Mesodermal cell (in vitro differentiated cells): ENCODE measurements at regions not wholly inside any gene's neighbourhood (a gene's known extent, or its start where the extent isn't known, plus 50 kb on each side); places are given as distances from the start of the nearest gene placed in this dataset.

Source experiments
- H3K27ac ChIP-seq: 2 replicates; pipeline ENCODE4 v1.7.0; 2013; ENCODE audit warnings: mild to moderate bottlenecking, low read depth, low read length, moderate library complexity; ENCODE audit not compliant: severe bottlenecking
- H3K36me3 ChIP-seq: 2 replicates; pipeline ENCODE4 v1.7.1; 2013; ENCODE audit warnings: mild to moderate bottlenecking, low read length, moderate library complexity; ENCODE audit not compliant: control insufficient read depth, insufficient read depth
- H3K4me1 ChIP-seq: one replicate; pipeline ENCODE4 v1.7.1; 2013; ENCODE audit warnings: mild to moderate bottlenecking, low read length; ENCODE audit not compliant: insufficient read depth, control insufficient read depth, poor library complexity, severe bottlenecking
- H3K4me3 ChIP-seq: 2 replicates; pipeline ENCODE4 v1.7.0; 2013; ENCODE audit warnings: low read length, control low read depth, mild to moderate bottlenecking; ENCODE audit not compliant: insufficient read depth, poor library complexity, severe bottlenecking; ENCODE audit errors: extremely low read depth
- H3K9me3 ChIP-seq: 2 replicates; pipeline ENCODE4 v1.7.1; 2013; ENCODE audit warnings: mild to moderate bottlenecking, low read length, moderate library complexity; ENCODE audit not compliant: control insufficient read depth
- WGBS, 2 experiments: methylation state at CpG; one replicate each; pipeline ENCODE4 v1.1.5; 2013; ENCODE audit warnings: missing lambda C conversion rate in 2 of 2; ENCODE audit not compliant: insufficient coverage in 2 of 2; 5-methylcytosine and 5-hydroxymethylcytosine counted together

DNA sequence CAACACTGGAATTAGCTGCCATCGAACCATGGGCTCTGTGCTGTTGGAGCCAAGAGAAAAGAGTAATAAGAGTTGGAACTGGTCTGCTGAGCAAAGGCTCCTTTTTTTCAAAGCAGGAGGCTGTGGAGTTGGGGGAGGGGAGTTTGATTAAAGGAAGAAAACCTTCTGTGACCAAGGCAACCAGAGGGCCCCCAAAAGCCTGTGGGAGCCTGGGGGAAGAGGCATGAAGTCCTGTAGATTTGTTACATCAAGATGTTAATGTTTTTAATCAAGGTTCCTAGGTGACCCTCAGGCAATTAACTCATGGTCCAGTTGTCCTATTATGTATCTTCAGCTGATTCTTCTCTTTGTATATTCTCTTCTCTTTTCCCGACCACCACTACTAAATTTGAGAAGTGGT is 403.9 kb downstream of the NDFIP2 start:
- Histone ChIP-seq H3K4me1 (no peaks in the 10 kb centered on the region), H3K27ac (no peak overlapping the region), H3K9me3 (no peaks in the 10 kb centered on the region), H3K36me3 (no peaks in the 10 kb centered on the region), H3K4me3 (no peak overlapping the region)
- WGBS, 2 experiments = 83 to 90% methylated on average over 1 of the region's 2 CpGs

DNA sequence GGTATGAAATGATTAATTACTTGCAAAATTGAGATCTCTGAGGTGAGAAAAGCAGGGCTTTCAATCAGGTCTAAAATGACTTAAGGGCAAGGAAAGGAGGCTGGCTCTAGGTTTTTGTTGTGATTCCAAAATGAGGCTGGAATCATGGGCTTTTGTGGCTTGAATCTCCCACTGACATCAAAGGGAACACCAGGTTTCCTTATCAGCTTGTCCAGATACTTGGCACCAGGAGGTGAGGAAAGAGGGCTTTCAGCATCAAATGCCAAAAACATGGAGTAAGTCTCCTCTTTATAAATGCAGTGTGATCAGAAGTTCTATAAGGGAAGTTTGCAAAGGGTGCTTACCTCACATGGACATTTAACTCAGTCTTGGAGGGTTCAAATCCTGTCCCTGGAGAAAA is 402.3 kb downstream of the NDFIP2 start:
- no peaks in the 10 kb centered on the region for H3K9me3 ChIP-seq
- no peaks in the 10 kb centered on the region for H3K4me1 ChIP-seq
- no peak overlapping the region for H3K27ac ChIP-seq
- no peaks in the 10 kb centered on the region for H3K36me3 ChIP-seq
- H3K4me3 ChIP-seq = no peak overlapping the region

DNA sequence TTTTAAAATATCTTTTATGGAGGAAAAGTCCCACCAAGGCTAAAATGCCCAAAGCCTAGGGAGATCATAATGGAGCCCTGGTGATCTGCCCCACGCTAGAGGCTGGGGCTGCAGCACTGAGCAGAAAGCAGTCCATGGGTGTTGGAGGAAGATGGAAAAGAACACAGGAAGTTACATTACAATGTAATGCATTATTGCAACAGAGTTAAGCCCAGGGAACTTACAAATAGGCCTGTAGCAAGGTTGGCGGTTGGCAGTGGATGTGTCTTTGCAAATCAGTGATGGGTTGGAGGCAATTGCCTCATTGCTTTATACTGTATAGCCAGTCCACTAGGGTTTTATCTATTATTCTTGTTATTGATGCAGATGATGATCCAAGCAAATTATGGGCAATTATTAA is 399.9 kb downstream of the NDFIP2 start:
- no peaks in the 10 kb centered on the region for H3K36me3 ChIP-seq
- no peak overlapping the region for H3K4me3 ChIP-seq
- WGBS, 2 experiments = 100% methylated on average over 1 of the region's 2 CpGs
- peaks cover 13% of the 10 kb centered on the region for H3K9me3 ChIP-seq
- H3K4me1 ChIP-seq = no peaks in the 10 kb centered on the region
- no peak overlapping the region for H3K27ac ChIP-seq

DNA sequence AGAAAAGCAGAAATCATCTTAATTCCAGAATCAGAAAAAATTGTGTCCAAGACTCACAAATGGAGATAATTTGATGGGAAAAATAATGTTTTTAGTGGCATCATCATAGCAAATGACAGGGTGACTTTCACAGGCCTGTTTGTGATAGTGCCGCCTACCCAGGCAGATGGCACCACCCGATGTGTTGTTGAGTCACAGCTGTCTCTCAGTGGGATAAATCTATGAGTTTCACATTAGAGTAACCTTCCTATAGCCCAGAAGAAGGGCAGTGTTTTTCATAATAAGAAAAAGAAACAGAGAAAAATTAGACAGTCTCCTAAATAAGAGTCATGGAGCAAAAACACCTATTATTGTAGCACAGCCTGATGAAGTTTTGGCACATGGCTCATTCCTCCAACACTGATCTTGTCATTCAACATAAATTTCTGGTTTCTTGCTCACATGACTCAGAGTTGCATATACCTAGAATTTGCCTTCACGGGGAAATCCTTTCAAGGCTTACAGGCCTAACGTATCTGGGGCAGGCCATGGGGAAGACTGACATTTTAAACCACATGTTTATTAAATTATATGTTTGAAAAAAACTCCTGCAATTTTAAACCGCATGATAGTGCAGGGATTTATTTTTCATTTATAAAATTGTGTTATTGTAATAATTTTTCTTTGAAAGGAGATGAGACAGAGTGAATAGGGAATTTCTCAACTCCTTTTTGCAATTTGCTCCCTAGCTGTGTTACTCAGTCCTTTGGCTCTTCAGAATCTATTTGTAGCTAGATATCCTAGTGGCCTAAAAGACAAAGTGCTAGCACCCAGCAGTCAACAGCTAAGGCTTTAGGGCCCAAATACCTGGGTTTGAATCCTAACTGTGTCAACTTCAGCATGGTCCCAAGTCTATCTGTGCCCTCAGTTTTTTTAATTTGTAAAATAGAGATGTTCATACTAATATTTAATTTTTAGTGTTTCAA is 393.7 kb downstream of the NDFIP2 start:
- 87 to 90% methylated on average over 2 of the region's 5 CpGs for WGBS, 2 experiments

DNA sequence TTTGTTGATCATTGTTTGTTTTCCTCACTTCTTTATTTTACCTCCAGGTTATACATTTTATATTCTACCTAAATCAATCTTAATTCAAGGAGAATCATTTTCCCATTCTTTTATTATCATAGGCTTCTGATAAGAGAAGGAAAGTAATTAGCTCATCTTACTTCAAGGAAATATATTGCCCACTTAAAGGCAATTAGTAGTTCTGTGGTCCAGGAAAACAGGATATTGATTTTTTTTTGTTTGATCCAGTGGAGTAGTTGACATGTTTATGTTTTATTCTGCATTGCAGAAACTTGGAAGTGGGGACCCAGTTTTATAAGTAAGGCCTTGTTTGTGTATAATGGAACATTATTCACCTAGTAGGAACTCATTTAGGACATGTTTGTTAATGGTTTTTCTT is 390.6 kb downstream of the NDFIP2 start:
- H3K4me1 ChIP-seq = peaks cover 26% of the 10 kb centered on the region
- no peak overlapping the region for H3K27ac ChIP-seq
- no peaks in the 10 kb centered on the region for H3K36me3 ChIP-seq
- no peak overlapping the region for H3K4me3 ChIP-seq
- H3K9me3 ChIP-seq = peaks cover 7% of the 10 kb centered on the region

More for the DNA sequence above, 393.7 kb downstream of the NDFIP2 start:
- no peak overlapping the region for H3K4me3 ChIP-seq
- no peaks in the 10 kb centered on the region for H3K36me3 ChIP-seq
- H3K27ac ChIP-seq = no peak overlapping the region
- peaks cover 19% of the 10 kb centered on the region for H3K4me1 ChIP-seq
- peaks cover 13% of the 10 kb centered on the region for H3K9me3 ChIP-seq

DNA sequence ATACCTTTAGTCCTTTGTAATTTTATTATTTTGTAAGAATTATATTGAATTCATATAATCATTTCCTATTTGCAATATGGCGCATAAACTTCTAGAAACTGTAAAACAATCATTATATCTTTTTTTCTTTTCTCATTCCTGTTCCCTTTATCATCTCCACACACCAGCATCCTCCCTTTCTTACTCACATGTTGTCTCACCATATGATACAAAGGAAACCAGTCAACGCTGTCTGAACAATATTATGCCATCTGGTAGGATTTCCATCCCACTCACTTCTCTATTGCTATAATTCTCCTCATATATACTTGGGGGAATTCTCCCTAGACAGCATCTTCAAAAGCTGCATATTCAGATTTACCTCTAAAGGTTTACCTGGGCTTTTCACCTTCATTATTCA is 389.8 kb downstream of the NDFIP2 start:
- Histone ChIP-seq H3K9me3 (no peaks in the 10 kb centered on the region), H3K4me3 (no peak overlapping the region), H3K4me1 (peaks cover 26% of the 10 kb centered on the region), H3K36me3 (no peaks in the 10 kb centered on the region), H3K27ac (no peak overlapping the region)
- WGBS, 2 experiments = 93 to 94% methylated on average over 2 of the region's 2 CpGs

DNA sequence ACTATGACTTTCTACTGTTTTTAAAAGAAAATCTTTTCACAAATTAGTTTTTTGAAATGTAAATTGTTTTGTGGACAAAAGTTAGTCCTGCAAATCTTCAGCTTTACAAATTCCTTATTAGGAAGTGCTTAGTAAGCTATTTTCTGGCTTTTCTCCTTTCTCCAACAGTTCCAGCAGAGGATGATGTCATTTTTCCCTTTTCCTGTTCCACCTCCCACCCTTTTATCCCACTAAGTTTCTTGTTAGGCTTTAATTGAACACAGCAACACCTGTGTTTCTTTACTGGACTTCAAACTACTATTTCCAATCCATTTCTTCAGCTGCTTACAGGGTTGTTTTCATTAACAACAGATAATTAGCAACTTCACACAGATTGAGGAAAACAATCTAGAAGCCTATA is 389.2 kb downstream of the NDFIP2 start:
- Histone ChIP-seq H3K9me3 (no peaks in the 10 kb centered on the region), H3K36me3 (no peaks in the 10 kb centered on the region), H3K27ac (peak overlapping the region; percentile 58), H3K4me3 (no peak overlapping the region), H3K4me1 (peaks cover 26% of the 10 kb centered on the region)

DNA sequence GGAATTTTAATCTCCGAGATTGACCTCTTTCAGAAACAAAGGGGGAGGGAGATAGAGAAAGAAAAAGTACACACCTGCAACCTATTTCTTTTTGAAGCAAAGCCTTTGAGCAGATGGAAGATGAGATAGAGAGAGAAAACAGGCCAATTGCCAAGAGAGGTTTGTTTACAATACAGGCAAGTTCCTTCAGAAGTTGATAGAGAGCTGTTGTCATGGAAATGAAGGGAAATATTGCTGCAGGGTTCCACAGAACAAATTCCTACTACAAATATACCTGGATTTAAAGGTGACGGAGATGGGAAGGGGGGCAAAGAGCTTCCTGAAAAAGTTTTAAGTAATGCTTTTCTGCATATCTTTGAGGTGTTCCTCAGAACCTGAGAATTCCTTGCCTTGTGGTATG is 388.4 kb downstream of the NDFIP2 start:
- no peak overlapping the region for H3K4me3 ChIP-seq
- no peaks in the 10 kb centered on the region for H3K9me3 ChIP-seq
- H3K27ac ChIP-seq = peak overlapping the region; percentile 58
- peaks cover 18% of the 10 kb centered on the region for H3K4me1 ChIP-seq
- WGBS, 2 experiments = 60% methylated on average over 2 of the region's 2 CpGs; no CpG with 5 or more reads in 1 of the 2 experiments
- no peaks in the 10 kb centered on the region for H3K36me3 ChIP-seq

DNA sequence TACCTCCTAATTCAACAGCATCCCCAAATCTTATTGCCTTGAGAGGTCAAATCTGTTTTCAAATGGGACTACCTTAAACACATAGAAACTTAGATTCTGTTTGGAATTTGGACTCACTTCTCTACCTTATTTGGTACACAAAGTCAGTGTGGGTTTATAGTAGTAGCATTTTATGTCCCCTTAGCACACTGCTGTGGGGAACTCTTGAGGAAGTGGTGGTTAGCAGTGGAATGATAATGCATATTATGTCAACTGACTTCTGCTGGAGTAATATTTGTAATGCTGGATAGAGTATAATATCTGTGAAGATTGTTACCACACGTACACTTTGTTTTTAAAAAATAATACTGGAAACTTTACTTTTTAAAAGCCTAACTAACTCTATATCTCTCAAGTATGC is 386.3 kb downstream of the NDFIP2 start:
- Histone ChIP-seq H3K36me3 (no peaks in the 10 kb centered on the region), H3K27ac (no peak overlapping the region), H3K9me3 (no peaks in the 10 kb centered on the region), H3K4me3 (no peak overlapping the region), H3K4me1 (peaks cover 17% of the 10 kb centered on the region)
- no CpG with 5 or more reads among the region's 1 CpG for WGBS, 2 experiments

DNA sequence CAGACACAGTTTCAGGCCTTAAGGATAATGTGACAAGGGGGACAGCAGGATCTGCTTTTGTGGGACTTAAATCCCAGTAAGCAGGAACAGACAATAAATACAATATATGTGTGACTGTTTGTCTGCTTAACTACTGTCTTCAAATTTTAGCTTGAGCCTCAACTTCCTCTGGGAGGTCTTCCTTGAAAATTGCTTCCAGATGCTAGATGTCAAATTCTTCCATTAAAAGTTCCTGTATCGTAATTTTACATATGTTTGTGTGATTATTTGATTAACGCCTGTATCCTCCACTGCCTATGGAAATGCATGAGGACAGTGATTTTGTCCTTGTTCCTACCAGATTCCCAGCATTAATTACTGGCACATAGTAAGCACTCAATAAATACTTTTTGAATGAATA is 385.5 kb downstream of the NDFIP2 start:
- Histone ChIP-seq H3K4me3 (no peak overlapping the region), H3K36me3 (no peaks in the 10 kb centered on the region), H3K27ac (no peak overlapping the region), H3K4me1 (peaks cover 17% of the 10 kb centered on the region), H3K9me3 (no peaks in the 10 kb centered on the region)
- WGBS, 2 experiments = no CpG with 5 or more reads among the region's 2 CpGs

DNA sequence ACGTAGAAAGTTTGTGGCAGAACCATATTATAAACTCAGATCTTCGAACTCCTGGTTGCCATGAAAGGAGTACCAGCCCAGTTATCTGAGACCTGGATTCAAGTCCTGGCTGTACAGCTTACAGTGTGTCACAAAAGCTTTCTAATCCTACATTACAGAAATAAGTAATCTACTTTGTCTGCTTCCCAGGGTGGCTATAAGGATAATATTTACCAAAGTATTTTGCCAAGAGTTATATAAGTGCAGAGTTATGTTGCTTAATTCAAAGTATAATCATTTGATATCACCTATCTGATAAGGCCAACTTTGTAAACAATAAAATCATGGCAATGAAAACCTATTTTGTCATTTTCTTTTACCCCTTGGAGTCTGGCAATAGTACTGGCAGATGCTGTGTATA is 381.6 kb downstream of the NDFIP2 start:
- H3K4me1 ChIP-seq = no peaks in the 10 kb centered on the region
- no peak overlapping the region for H3K4me3 ChIP-seq
- no peak overlapping the region for H3K27ac ChIP-seq
- H3K9me3 ChIP-seq = no peaks in the 10 kb centered on the region
- H3K36me3 ChIP-seq = no peaks in the 10 kb centered on the region
- WGBS, 2 experiments = 92 to 94% methylated on average over 2 of the region's 2 CpGs
